K562 (cell line): ENCODE measurements at regions not wholly inside any gene's neighbourhood (a gene's known extent, or its start where the extent isn't known, plus 50 kb on each side); places are given as distances from the start of the nearest gene placed in this dataset.

Source experiments
- CTCF ChIP-seq, 3 experiments: IDR thresholded peaks in 2 of 3; conservative IDR thresholded peaks in 1 of 3; 2 replicates each; pipeline ENCODE4 v1.5.1; 2011 to 2012; ENCODE audit warnings: low read length in 3 of 3, mild to moderate bottlenecking in 3 of 3, control low read depth in 2 of 3, improper control_type of control experiment in 1 of 3, inconsistent platforms in 1 of 3, low read depth in 1 of 3, mixed read lengths in 1 of 3, moderate library complexity in 1 of 3; ENCODE audit not compliant: insufficient read depth in 2 of 3
- CTCFL ChIP-seq: IDR thresholded peaks from 2 replicates; pipeline ENCODE4 v1.6.1; 2011; ENCODE audit warnings: borderline replicate concordance, low read depth, mild to moderate bottlenecking, moderate library complexity, low read length; ENCODE audit not compliant: insufficient read depth, poor library complexity, severe bottlenecking
- RCOR1 ChIP-seq, 2 experiments: IDR thresholded peaks; 2 replicates each; pipeline ENCODE4 v1.6.1; 2012; ENCODE audit warnings: low read depth in 2 of 2, low read length in 2 of 2, borderline replicate concordance in 1 of 2, improper control_type of control experiment in 1 of 2
- TAF1 ChIP-seq: IDR thresholded peaks from 2 replicates; pipeline ENCODE4 v1.6.1; 2011; ENCODE audit warnings: mild to moderate bottlenecking, low read length, moderate library complexity; ENCODE audit not compliant: insufficient read depth, control insufficient read depth, severe bottlenecking; ENCODE audit errors: extremely low read depth
- YY1 ChIP-seq, 3 experiments: IDR thresholded peaks; 2 replicates each; pipeline ENCODE4 v1.6.1; 2011; ENCODE audit warnings: low read length in 2 of 3, mild to moderate bottlenecking in 2 of 3, moderate library complexity in 2 of 3, borderline replicate concordance in 1 of 3, control low read depth in 1 of 3, low read depth in 1 of 3; ENCODE audit not compliant: insufficient read depth in 3 of 3, insufficient replicate concordance in 2 of 3, control insufficient read depth in 1 of 3, insufficient read length in 1 of 3; ENCODE audit errors: extremely low read depth in 1 of 3
- ZZZ3 ChIP-seq: fragments of 450-650 bp; IDR thresholded peaks from 2 replicates; pipeline ENCODE4 v1.6.1; 2016; ENCODE audit warnings: antibody characterized with exemption, mild to moderate bottlenecking, moderate library complexity

- TF ChIP-seq CTCFL (peak; percentile 88), TAF1 (no peak), ZZZ3 (no peak), CTCF (IDR thresholded peaks at IDR 0.05 in 2 of 3, conservative IDR thresholded peaks at IDR 0.05 in 1 of 3; ENCODE audit: insufficient read depth in 2 of 3, low read depth in 1 of 3, low read length in 3 of 3) (peak; percentile 65 to 74 (median 71)), RCOR1 (IDR thresholded peaks at IDR 0.05; ENCODE audit: borderline replicate concordance in 1 of 2, low read depth in 2 of 2, low read length in 2 of 2) (0 out of 4 replicates have a peak, but pooled peaks of 1 of the 2 experiments have one; percentile 23), YY1 (IDR thresholded peaks at IDR 0.05; ENCODE audit: borderline replicate concordance in 1 of 3, control insufficient read depth in 1 of 3, extremely low read depth in 1 of 3, insufficient read depth in 3 of 3, insufficient read length in 1 of 3, insufficient replicate concordance in 2 of 3, low read depth in 1 of 3, low read length in 2 of 3) (peak in 1 of 3 experiments; percentile 54)
Observed at GRCh38 chr19:30696514-30696913, 324.3 kb downstream of the ZNF536 start (continued).
